Central memory CD8-positive, alpha-beta T cell (primary cell): ENCODE measurements at regions not wholly inside any gene's neighbourhood (a gene's known extent, or its start where the extent isn't known, plus 50 kb on each side); places are given as distances from the start of the nearest gene placed in this dataset.
"Not testable (repeated sequence)": the region's sequence is repeated elsewhere in the genome, so short reads cannot be mapped to it uniquely, and the experiment has no call there.

Experiments
- ATAC-seq: fragments of 150-1000 bp; cut with Tn5 transposase; replicated peaks from 2 replicates; pipeline ENCODE4 v1.10.0; 2022; ENCODE audit warnings: mild to moderate bottlenecking, moderate FRiP score, moderate number of reproducible peaks; ENCODE audit not compliant: poor library complexity, severe bottlenecking; ENCODE audit errors: extremely low read depth
- DNase-seq, 2 donors: peaks; one replicate each; pipeline ENCODE4 v3.0.0; 2021; ENCODE audit warnings: low spot score in 2 of 2
- H3K27ac Mint-ChIP-seq: one replicate; pipeline ENCODE4 v1.8.0; 2022; ENCODE audit warnings: low read depth, mild to moderate bottlenecking, moderate library complexity, mixed read lengths
- H3K27me3 Mint-ChIP-seq: one replicate; pipeline ENCODE4 v1.8.0; 2022; ENCODE audit warnings: mixed read lengths
- H3K36me3 Mint-ChIP-seq: one replicate; pipeline ENCODE4 v1.8.0; 2022; ENCODE audit warnings: mild to moderate bottlenecking, moderate library complexity, mixed read lengths; ENCODE audit not compliant: insufficient read depth
- H3K4me1 Mint-ChIP-seq: one replicate; pipeline ENCODE4 v1.8.0; 2022; ENCODE audit warnings: mixed read lengths
- H3K4me3 Mint-ChIP-seq: one replicate; pipeline ENCODE4 v1.8.0; 2022; ENCODE audit warnings: mild to moderate bottlenecking, moderate library complexity, mixed read lengths
- H3K9me3 Mint-ChIP-seq: one replicate; pipeline ENCODE4 v1.8.0; 2022; ENCODE audit warnings: mixed read lengths

DNA sequence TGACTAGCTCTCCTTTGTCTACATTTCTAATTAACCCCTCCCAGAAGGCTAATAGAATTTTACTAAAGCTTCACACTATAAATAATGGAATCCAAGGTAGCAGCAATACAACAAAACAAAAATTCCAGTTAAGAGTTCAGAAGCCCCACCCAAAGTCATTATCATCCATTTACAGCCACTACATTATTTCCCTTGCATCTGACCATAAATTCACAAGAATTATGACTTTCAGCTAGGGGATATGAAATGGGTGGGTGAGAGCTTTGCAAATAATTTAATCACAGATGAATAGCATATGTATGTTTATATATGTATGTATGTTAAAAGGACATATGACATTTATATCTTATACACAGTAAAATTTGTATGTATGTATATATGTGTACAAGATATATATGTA lies 65.3 kb upstream of the PTGDR start:
- H3K27ac Mint-ChIP-seq = no peak overlapping the region
- H3K9me3 Mint-ChIP-seq = peaks cover 7% of the 10 kb centered on the region
- ATAC-seq (no peak), DNase-seq (no peak)
- H3K4me3 Mint-ChIP-seq = no peak overlapping the region
- H3K27me3 Mint-ChIP-seq = no peaks in the 10 kb centered on the region
- H3K4me1 Mint-ChIP-seq = peaks cover 18% of the 10 kb centered on the region
- H3K36me3 Mint-ChIP-seq = no peaks in the 10 kb centered on the region

- Mint-ChIP-seq H3K9me3 (peaks cover 4% of the 10 kb centered on the region), H3K27ac (no peak overlapping the region), H3K27me3 (no peaks in the 10 kb centered on the region), H3K4me1 (peaks cover 19% of the 10 kb centered on the region), H3K36me3 (no peaks in the 10 kb centered on the region), H3K4me3 (no peak overlapping the region)
- DNase-seq (no peak), ATAC-seq (no peak)
These were observed 77.1 kb upstream of the PTGDR start for GRCh38 chr14:52190337-52190931.

GRCh38 chr14:52189325-52189724 lies 78.2 kb upstream of the PTGDR start:
- Mint-ChIP-seq H3K36me3 (no peaks in the 10 kb centered on the region), H3K27me3 (no peaks in the 10 kb centered on the region), H3K4me1 (peaks cover 19% of the 10 kb centered on the region), H3K9me3 (peaks cover 4% of the 10 kb centered on the region), H3K4me3 (no peak overlapping the region), H3K27ac (no peak overlapping the region)
- DNase-seq (no peak), ATAC-seq (no peak)

DNA sequence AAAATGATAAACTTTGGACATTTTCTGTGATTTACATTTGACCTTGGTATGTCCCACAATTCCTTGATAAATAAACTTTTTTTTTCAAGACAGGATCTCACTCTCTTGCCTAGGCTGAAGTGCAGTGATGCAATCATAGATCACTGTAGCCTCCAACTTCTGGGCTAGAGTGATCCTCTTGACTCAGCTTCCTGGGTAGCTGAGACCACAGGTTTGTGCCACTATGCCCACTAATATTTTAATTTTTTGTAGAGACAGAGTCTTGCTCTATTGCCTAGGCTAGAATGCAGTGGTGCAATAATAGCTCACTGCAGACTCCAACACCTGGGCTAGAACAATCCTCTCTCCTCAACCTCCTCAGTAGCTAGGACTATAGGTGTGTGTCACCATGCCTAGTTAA lies 79.1 kb upstream of the PTGDR start:
- ATAC-seq (no peak), DNase-seq (no peak)
- Mint-ChIP-seq H3K27ac (no peak overlapping the region), H3K27me3 (no peaks in the 10 kb centered on the region), H3K36me3 (no peaks in the 10 kb centered on the region), H3K9me3 (peaks cover 4% of the 10 kb centered on the region), H3K4me3 (no peak overlapping the region), H3K4me1 (peaks cover 23% of the 10 kb centered on the region)

- H3K27ac Mint-ChIP-seq = no peak overlapping the region
- no peaks in the 10 kb centered on the region for H3K27me3 Mint-ChIP-seq
- DNase-seq (no peak), ATAC-seq (no peak)
- H3K4me1 Mint-ChIP-seq = peaks cover 35% of the 10 kb centered on the region
- peaks cover 4% of the 10 kb centered on the region for H3K9me3 Mint-ChIP-seq
- no peaks in the 10 kb centered on the region for H3K36me3 Mint-ChIP-seq
- no peak overlapping the region for H3K4me3 Mint-ChIP-seq
These were observed 82.3 kb upstream of the PTGDR start for GRCh38 chr14:52185178-52185577.

GRCh38 chr14:52182853-52183252 lies 84.6 kb upstream of the PTGDR start:
- H3K4me3 Mint-ChIP-seq = no peak overlapping the region
- DNase-seq (no peak), ATAC-seq (no peak)
- no peak overlapping the region for H3K27ac Mint-ChIP-seq
- no peaks in the 10 kb centered on the region for H3K27me3 Mint-ChIP-seq
- H3K36me3 Mint-ChIP-seq = no peaks in the 10 kb centered on the region
- H3K9me3 Mint-ChIP-seq = peaks cover 4% of the 10 kb centered on the region
- peaks cover 30% of the 10 kb centered on the region for H3K4me1 Mint-ChIP-seq

- DNase-seq (no peak), ATAC-seq (no peak)
- Mint-ChIP-seq H3K27ac (no peak overlapping the region), H3K4me3 (no peak overlapping the region), H3K27me3 (no peaks in the 10 kb centered on the region), H3K36me3 (peaks cover 4% of the 10 kb centered on the region), H3K9me3 (no peaks in the 10 kb centered on the region), H3K4me1 (peaks cover 52% of the 10 kb centered on the region)
These were observed 88.2 kb upstream of the PTGDR start for GRCh38 chr14:52179141-52179790.

DNA sequence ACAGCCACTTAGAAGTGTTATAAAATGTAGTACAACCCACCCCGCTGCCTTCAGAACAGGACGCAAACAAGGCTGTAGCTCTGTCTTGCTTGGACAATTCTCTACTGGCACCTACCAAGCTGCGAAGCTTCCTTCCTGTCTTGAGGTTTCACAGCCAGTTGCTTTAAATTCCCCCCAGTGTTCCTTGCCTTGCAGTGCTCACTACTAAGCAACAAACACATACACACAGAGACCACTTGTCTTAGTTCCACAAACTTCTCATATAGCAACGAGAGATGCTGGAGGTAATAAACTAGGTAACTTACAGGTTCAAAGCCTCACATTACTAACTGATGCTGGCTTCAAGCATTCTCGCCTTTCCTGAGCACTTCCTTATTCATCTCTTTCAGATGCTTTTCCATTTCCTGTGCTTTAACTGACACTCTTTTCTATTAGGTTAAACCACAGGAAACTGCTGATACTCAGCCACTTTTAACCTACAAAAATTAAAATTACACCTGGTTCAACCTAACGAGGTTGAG lies 91.5 kb upstream of the PTGDR start:
- Mint-ChIP-seq H3K9me3 (no peaks in the 10 kb centered on the region), H3K27me3 (no peaks in the 10 kb centered on the region), H3K27ac (peak overlapping the region; percentile 75), H3K4me1 (peaks cover 46% of the 10 kb centered on the region), H3K4me3 (peak overlapping the region; percentile 14), H3K36me3 (peaks cover 10% of the 10 kb centered on the region)
- peak; percentile 18 to 74 for DNase-seq
- ATAC-seq = peak; percentile 90

- not testable (repeated sequence) for H3K9me3 Mint-ChIP-seq, ATAC-seq, H3K36me3 Mint-ChIP-seq, H3K27ac Mint-ChIP-seq, DNase-seq, H3K27me3 Mint-ChIP-seq, H3K4me3 Mint-ChIP-seq
- H3K4me1 Mint-ChIP-seq = peaks cover 28% of the 10 kb centered on the region
These were observed 95.6 kb upstream of the PTGDR start for GRCh38 chr14:52171932-52172331.

GRCh38 chr14:52166822-52167221 lies 98.0 kb upstream of the NID2 start:
- Mint-ChIP-seq H3K9me3 (no peaks in the 10 kb centered on the region), H3K4me3 (no peak overlapping the region), H3K27ac (no peak overlapping the region), H3K27me3 (no peaks in the 10 kb centered on the region), H3K36me3 (peaks cover 3% of the 10 kb centered on the region), H3K4me1 (no peaks in the 10 kb centered on the region)
- ATAC-seq (no peak), DNase-seq (no peak)

GRCh38 chr14:52155651-52156213 lies 86.9 kb upstream of the NID2 start:
- H3K27ac Mint-ChIP-seq = no peak overlapping the region
- ATAC-seq (no peak), DNase-seq (no peak)
- H3K4me3 Mint-ChIP-seq = no peak overlapping the region
- no peaks in the 10 kb centered on the region for H3K36me3 Mint-ChIP-seq
- H3K4me1 Mint-ChIP-seq = peaks cover 82% of the 10 kb centered on the region
- no peaks in the 10 kb centered on the region for H3K27me3 Mint-ChIP-seq
- H3K9me3 Mint-ChIP-seq = peaks cover 9% of the 10 kb centered on the region

DNA sequence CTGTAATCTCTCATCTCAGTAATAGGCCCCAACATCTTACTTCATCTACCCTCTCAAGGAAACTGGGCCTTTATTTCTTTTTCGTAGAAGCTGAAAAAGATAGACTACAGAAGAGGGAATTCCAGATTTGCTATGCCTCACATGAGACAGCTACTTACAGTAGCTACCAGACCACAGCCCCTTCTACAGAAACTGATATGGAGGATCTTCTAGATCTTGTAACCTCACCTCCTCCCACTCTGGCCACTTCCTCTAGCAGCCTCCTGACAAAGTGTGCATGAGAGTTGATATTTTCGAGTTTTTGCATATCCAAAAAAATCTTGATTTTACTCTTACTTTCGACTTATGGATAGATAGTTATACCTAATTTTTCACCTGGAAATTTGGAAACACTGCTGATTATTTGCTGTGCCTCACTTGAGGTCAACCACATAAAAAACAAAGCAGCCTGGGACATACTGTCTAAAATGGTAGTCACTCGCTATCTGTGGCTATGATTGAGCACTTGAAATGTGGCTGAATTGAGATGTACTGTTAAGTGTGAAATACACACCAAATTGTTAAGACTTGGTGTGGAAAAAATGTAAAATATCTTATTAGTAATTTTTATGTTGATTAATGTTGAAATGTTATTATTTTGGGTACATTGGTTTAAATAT lies 86.3 kb upstream of the NID2 start:
- Mint-ChIP-seq H3K36me3 (no peaks in the 10 kb centered on the region), H3K27me3 (no peaks in the 10 kb centered on the region), H3K9me3 (peaks cover 6% of the 10 kb centered on the region), H3K27ac (peak overlapping the region; percentile 91), H3K4me3 (peak overlapping the region; percentile 59), H3K4me1 (peaks cover 79% of the 10 kb centered on the region)
- DNase-seq = no peak
- peak; percentile 76 for ATAC-seq

GRCh38 chr14:52153939-52154338 lies 85.1 kb upstream of the NID2 start:
- Mint-ChIP-seq H3K36me3 (no peaks in the 10 kb centered on the region), H3K4me1 (peaks cover 80% of the 10 kb centered on the region), H3K9me3 (peaks cover 3% of the 10 kb centered on the region), H3K27me3 (no peaks in the 10 kb centered on the region), H3K4me3 (peak overlapping the region; percentile 59), H3K27ac (peak overlapping the region; percentile 91)
- ATAC-seq = peak; percentile 24
- no peak for DNase-seq
